Fibroblast of skin of right biceps (primary cell): ENCODE measurements at regions not wholly inside any gene's neighbourhood (a gene's known extent, or its start where the extent isn't known, plus 50 kb on each side); places are given as distances from the start of the nearest gene placed in this dataset.
"Not testable (repeated sequence)": the region's sequence is repeated elsewhere in the genome, so short reads cannot be mapped to it uniquely, and the experiment has no call there.

Experiments
- DNase-seq: peaks from one replicate; pipeline ENCODE4 v3.0.0-alpha.2; 2013

DNA sequence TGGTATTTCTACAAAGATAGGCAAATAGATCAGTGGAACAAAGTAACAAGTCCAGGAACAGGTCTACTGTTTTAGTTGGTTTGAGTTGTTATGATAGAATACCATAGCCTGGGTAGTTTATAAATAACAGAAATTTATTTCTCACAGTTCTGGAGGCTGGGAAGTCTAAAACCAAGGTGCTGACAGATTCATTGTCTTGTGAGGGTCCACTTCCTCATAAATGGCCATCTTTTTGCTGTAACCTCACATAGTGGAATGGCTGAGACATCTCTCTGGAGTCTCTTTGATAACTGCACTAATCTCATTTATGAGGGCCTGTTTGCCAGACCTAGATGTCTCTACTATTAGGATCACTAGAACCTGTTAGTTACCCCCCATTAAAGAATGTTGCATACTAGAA lies 152.3 kb upstream of the MYRIP start:
- DNase-seq: no peak

- no peak for DNase-seq
These were observed 151.6 kb upstream of the MYRIP start for GRCh38 chr3:39657775-39658174.

DNA sequence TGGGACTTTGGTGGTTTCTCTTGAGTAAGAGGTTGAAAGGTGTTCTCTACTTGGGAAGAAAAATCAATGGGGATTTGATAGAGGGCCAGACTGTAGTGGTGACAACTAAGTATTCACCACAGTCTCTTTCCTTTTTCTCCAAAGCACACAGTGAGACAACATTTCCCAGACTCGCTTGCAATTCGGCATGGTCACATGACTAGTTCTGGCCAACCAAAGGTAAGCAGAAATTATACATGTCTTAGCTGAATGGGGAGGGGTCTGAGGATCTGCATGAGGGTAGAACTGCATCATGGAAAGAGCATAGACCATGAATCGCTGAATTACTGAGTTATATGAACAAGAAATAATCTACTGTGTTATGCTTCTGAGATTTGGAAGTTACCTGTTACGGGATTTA lies 144.5 kb upstream of the MYRIP start:
- no peak for DNase-seq

- no peak for DNase-seq
These were observed 144.0 kb upstream of the MYRIP start for GRCh38 chr3:39665441-39665840.

- peak; percentile 39 for DNase-seq
These were observed 141.0 kb upstream of the MYRIP start for GRCh38 chr3:39668420-39668819.

GRCh38 chr3:39671116-39671515 lies 138.3 kb upstream of the MYRIP start:
- DNase-seq: no peak

DNA sequence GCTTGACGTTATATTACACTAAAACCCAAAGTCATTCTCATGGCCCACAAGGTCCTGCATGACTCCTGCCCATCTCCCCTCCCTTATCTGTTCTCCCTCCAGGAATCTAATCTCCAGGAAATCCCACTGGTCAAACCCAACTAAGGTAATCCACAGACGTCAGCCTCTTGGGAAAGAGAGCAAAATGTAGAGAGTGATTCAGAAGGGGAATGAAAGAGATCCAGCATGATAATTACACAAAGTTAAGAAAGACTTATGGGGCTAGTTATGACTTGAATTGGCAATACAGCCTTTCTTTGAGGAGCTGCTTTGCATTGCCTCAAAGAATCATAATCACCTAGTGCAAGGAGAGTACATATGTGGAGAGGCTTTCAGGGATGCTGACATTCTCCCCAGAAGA lies 137.8 kb upstream of the MYRIP start:
- no peak for DNase-seq

GRCh38 chr3:39705351-39705900 lies 104.0 kb upstream of the MYRIP start:
- DNase-seq: peak; percentile 30

DNA sequence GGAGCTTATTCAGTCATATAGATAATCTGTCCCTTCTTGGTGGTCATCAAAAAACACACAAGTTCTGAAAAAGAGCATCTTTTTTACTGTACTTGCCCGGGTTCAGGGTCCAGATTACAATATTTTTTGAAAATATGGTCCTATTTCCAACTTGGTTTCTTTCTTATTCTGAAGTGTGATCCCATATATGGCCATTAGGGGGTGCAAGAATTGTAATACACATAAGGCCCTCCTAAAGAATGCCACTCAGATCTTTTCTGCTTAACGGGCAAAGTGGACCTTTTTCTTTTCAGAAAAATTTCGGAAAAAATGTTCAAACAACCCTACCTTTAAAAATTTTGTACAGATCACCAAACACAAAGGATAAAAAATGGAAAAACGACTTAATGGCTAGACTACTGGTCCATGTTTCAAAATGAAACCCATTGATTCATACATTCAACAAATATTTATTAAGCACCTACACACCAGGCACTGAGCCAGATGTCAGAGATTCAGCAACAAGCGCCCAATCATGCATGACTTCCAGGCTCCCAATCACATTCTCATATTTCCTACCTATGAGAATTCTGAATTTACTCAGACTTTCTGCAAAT lies 102.0 kb upstream of the MYRIP start:
- DNase-seq: peak; percentile 41

- no peak for DNase-seq
These were observed 96.9 kb upstream of the MYRIP start for GRCh38 chr3:39712413-39713048.

DNA sequence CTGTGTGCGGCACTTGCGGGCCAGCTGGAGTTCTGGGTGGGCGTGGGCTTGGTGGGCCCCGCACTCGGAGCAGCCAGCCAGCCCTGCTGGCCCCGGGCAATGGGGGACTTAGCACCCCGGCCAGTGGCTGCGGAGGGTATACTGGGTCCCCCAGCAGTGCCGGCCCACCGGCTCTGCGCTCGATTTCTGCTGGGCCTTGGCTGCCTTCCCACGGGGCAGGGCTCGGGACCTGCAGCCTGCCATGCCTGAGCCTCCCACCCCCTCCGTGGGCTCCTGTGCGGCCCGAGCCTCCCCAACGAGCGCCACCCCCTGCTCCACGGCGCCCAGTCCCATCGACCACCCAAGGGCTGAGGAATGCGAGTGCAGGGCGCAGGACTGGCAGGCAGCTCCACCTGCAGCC lies 96.1 kb upstream of the MYRIP start:
- DNase-seq: not testable (repeated sequence)

DNA sequence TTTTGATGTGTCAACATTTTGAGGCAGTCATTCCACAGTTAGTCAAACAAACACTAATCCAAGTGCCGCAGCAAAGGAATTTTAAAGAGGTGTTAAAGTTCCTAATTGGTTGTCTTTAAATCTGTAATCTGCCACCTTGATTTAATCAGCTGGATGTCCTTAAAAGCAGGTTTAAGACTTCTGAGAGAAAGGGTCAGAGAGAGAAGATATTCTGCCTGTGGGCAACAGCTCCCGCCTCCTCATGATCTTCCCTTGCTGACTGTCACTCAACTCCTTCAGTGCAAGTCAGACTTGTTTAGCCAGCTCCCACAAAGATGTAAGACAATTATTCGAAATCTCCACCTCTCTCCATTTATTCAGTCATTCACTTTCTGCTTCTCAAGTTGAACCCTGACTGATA lies 92.6 kb upstream of the MYRIP start:
- DNase-seq: no peak

GRCh38 chr3:39718674-39719595 lies 90.5 kb upstream of the MYRIP start:
- peak; percentile 69 for DNase-seq

- peak; percentile 3 for DNase-seq
These were observed 88.3 kb upstream of the MYRIP start for GRCh38 chr3:39721076-39721475.

DNA sequence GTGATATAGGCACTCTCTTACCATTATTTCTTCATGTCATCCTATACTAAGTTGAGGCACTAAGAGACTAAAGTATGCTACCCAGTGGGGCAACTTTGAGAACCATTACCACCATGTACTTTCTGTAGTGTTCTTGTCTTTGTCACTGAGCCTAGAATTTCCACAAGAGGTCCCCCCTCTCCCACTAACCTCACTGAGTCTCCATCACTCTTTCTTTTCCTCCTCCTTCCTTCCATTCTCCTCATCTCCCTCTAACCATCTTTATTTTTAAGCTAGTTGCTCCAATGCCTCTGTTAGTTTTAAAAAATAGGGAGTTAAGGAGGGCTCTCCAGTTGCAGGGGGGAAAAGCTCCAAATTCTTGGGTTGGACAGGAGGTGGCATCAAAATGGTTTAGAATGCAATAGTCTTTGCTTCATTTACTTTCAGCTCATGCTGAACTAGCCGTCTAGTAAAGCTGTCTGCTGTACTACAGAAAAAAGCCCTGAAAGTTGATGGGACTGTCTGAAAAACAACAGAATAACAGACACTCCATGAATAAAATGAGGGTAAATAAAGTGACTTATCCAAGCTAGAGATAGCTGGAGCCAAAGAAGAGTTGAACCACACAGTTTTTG lies 85.1 kb upstream of the MYRIP start:
- DNase-seq: no peak

DNA sequence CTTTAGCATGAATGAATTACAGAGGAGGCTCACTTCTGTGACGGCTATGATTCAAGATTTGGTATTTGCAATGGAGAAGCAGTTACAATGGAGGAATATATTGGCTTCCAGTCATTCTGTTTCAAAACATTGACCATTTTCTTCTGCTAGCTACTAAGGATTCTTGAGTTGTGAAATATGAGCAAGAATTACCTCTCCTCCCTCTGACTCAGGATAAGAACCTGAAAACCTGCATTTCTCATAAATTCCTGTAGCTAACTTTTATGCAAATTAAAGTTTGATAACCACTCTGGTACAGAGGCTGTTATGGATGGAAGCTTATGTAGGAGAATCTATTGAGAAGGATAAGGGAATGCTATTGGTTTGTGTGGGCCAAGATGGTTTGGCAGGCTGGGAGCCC lies 84.1 kb upstream of the MYRIP start:
- DNase-seq: no peak

DNA sequence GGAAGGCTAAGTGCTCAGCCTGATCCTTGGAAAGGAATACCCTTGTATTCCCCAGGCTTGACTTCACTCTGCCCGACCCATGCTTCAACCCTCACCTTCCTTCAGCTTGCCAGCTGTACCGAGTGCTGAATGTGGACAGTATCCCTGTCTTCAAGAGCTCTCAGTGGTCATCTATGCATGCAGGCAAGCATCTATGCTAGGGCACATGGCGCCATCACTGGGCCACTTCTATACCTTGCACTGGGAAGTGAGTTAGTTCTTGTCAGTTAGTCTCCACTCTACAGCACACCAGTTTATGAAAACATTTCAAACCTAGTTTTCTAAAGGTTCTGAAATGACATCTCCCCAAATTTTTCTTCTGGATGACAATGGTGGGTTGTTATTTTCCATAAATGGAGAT lies 82.0 kb upstream of the MYRIP start:
- DNase-seq: no peak

DNA sequence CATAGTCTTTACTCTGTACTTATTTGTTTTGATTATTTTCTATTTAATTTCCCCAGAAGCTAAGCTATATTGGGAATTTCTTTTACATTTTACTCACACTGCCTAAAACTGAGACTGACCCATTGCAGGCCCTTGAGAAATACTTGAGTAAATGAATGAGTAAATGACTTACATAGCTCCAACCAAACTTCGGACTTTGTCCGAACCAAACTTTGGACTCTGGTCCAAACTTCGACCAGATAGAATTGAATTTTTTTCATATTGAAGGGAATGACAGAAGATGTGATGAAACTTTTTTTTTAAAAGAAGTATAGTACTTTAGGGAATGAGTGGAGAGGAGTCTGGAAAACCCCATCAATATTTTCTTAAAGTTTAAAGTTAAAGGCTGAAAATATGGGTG lies 75.6 kb upstream of the MYRIP start:
- no peak for DNase-seq

DNA sequence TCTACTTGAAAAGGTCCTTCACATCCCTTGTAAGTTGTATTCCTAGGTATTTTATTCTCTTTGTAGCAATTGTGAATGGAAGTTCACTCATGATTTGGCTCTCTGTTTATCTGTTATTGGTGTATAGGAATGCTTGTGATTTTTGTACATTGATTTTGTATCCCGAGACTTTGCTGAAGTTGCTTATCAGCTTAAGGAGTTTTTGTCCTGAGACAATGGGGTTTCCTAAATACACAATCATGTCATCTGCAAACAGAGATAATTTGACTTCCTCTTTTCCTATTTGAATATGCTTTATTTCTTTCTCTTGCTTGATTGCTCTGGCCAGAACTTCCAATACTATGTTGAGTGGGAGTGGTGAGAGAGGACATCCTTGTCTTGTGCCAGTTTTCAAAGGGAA lies 69.8 kb upstream of the MYRIP start:
- not testable (repeated sequence) for DNase-seq

GRCh38 chr3:39744746-39745145 lies 64.7 kb upstream of the MYRIP start:
- no peak for DNase-seq

GRCh38 chr3:39748002-39748401 lies 61.4 kb upstream of the MYRIP start:
- no peak for DNase-seq

- no peak for DNase-seq
These were observed 60.6 kb upstream of the MYRIP start for GRCh38 chr3:39748763-39749162.

DNA sequence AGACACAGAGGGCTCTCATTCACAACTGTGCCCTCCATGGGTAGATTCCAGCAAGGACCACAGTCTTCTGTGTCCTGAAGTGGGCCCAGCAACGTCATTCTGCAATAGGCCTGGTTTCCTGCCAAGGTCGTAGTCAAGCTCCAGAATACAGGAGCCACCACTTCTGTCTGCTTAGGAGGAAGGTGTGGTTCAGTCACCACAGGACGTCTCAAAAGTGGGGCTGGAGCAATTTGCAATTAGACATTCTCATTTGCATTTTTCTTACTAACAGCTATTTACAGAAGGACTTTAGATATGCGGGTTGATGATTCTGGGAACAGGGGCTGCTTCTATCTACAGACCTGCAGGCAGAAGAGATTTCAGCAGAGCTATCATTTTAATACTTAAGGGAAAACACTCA lies 58.7 kb upstream of the MYRIP start:
- no peak for DNase-seq
